ENCODE measurements at regions not wholly inside any gene's neighbourhood (a gene's known extent, or its start where the extent isn't known, plus 50 kb on each side); places are given as distances from the start of the nearest gene placed in this dataset.

- peaks cover 29% of the 10 kb centered on the region for H3K4me1 Mint-ChIP-seq (ENCODE audit: low read depth)
- no peaks in the 10 kb centered on the region for H3K9me3 Mint-ChIP-seq (ENCODE audit: low read depth)
- DNase-seq (ENCODE audit: low spot score): no peak
- no peaks in the 10 kb centered on the region for H3K36me3 Mint-ChIP-seq (ENCODE audit: low read depth)
- H3K4me3 Mint-ChIP-seq (ENCODE audit: unreplicated experiment): no peak overlapping the region
- peak overlapping the region; percentile 45 for H3K27ac Mint-ChIP-seq (ENCODE audit: unreplicated experiment)
- TF ChIP-seq CTCF (IDR thresholded peaks at IDR 0.05): no peak
- no peaks in the 10 kb centered on the region for H3K27me3 Mint-ChIP-seq (ENCODE audit: low read depth)
Observed at GRCh38 chr5:82365026-82365425, 86.9 kb upstream of the RPS23 start.

GRCh38 chr5:82364497-82364896 lies 86.3 kb upstream of the RPS23 start:
- peak; percentile 86 for TF ChIP-seq CTCF (IDR thresholded peaks at IDR 0.05)
- DNase-seq (ENCODE audit: low spot score): no peak
- H3K36me3 Mint-ChIP-seq (ENCODE audit: low read depth): no peaks in the 10 kb centered on the region
- peak overlapping the region; percentile 45 for H3K27ac Mint-ChIP-seq (ENCODE audit: unreplicated experiment)
- no peaks in the 10 kb centered on the region for H3K27me3 Mint-ChIP-seq (ENCODE audit: low read depth)
- peaks cover 34% of the 10 kb centered on the region for H3K4me1 Mint-ChIP-seq (ENCODE audit: low read depth)
- no peaks in the 10 kb centered on the region for H3K9me3 Mint-ChIP-seq (ENCODE audit: low read depth)
- no peak overlapping the region for H3K4me3 Mint-ChIP-seq (ENCODE audit: unreplicated experiment)

GRCh38 chr5:82363524-82363923 lies 85.4 kb upstream of the RPS23 start:
- no peaks in the 10 kb centered on the region for H3K27me3 Mint-ChIP-seq (ENCODE audit: low read depth)
- peaks cover 43% of the 10 kb centered on the region for H3K4me1 Mint-ChIP-seq (ENCODE audit: low read depth)
- H3K9me3 Mint-ChIP-seq (ENCODE audit: low read depth): no peaks in the 10 kb centered on the region
- no peak for DNase-seq (ENCODE audit: low spot score)
- TF ChIP-seq CTCF (IDR thresholded peaks at IDR 0.05): no peak
- no peak overlapping the region for H3K4me3 Mint-ChIP-seq (ENCODE audit: unreplicated experiment)
- H3K27ac Mint-ChIP-seq (ENCODE audit: unreplicated experiment): no peak overlapping the region
- no peaks in the 10 kb centered on the region for H3K36me3 Mint-ChIP-seq (ENCODE audit: low read depth)

GRCh38 chr5:82362636-82363035 lies 84.5 kb upstream of the RPS23 start:
- TF ChIP-seq CTCF (IDR thresholded peaks at IDR 0.05): no peak
- Mint-ChIP-seq H3K9me3 (ENCODE audit: low read depth) (no peaks in the 10 kb centered on the region), H3K27ac (ENCODE audit: unreplicated experiment) (peak overlapping the region; percentile 19), H3K36me3 (ENCODE audit: low read depth) (no peaks in the 10 kb centered on the region), H3K27me3 (ENCODE audit: low read depth) (no peaks in the 10 kb centered on the region), H3K4me1 (ENCODE audit: low read depth) (peaks cover 49% of the 10 kb centered on the region), H3K4me3 (ENCODE audit: unreplicated experiment) (no peak overlapping the region)
- DNase-seq (ENCODE audit: low spot score): no peak

GRCh38 chr5:82360022-82360421 lies 81.9 kb upstream of the RPS23 start:
- H3K27ac Mint-ChIP-seq (ENCODE audit: unreplicated experiment): peak overlapping the region; percentile 59
- no peaks in the 10 kb centered on the region for H3K9me3 Mint-ChIP-seq (ENCODE audit: low read depth)
- TF ChIP-seq CTCF (IDR thresholded peaks at IDR 0.05): no peak
- H3K4me3 Mint-ChIP-seq (ENCODE audit: unreplicated experiment): no peak overlapping the region
- DNase-seq (ENCODE audit: low spot score): no peak
- no peaks in the 10 kb centered on the region for H3K36me3 Mint-ChIP-seq (ENCODE audit: low read depth)
- no peaks in the 10 kb centered on the region for H3K27me3 Mint-ChIP-seq (ENCODE audit: low read depth)
- H3K4me1 Mint-ChIP-seq (ENCODE audit: low read depth): peaks cover 48% of the 10 kb centered on the region

Measured in chondrocyte (in vitro differentiated cells).